ENCODE measurements at regions not wholly inside any gene's neighbourhood (a gene's known extent, or its start where the extent isn't known, plus 50 kb on each side); places are given as distances from the start of the nearest gene placed in this dataset.

- TF ChIP-seq CTCF (conservative IDR thresholded peaks at IDR 0.05; ENCODE audit: control insufficient read depth, insufficient read depth, low read depth, low read length), result no peak
- H3K4me3 ChIP-seq (ENCODE audit: control insufficient read depth, low read depth, low read length), result no peak overlapping the region
These were observed 53.3 kb upstream of the TCF7L2 start for GRCh38 chr10:112896722-112897121.

GRCh38 chr10:112898540-112899390 lies 51.3 kb upstream of the TCF7L2 start:
- no peak for TF ChIP-seq CTCF (conservative IDR thresholded peaks at IDR 0.05; ENCODE audit: control insufficient read depth, insufficient read depth, low read depth, low read length)
- DNase-seq (ENCODE audit: low read depth), result peak; percentile 85
- peak overlapping the region; percentile 9 for H3K4me3 ChIP-seq (ENCODE audit: control insufficient read depth, low read depth, low read length)

More at GRCh38 chr10:112896722-112897121, 53.3 kb upstream of the TCF7L2 start:
- DNase-seq (ENCODE audit: low read depth), result no peak

- no peak for DNase-seq (ENCODE audit: low read depth)
- TF ChIP-seq CTCF (conservative IDR thresholded peaks at IDR 0.05; ENCODE audit: control insufficient read depth, insufficient read depth, low read depth, low read length), result no peak
- H3K4me3 ChIP-seq (ENCODE audit: control insufficient read depth, low read depth, low read length), result no peak overlapping the region
These were observed 50.5 kb upstream of the TCF7L2 start for GRCh38 chr10:112899391-112900065.
